WTC11 (cell line): ENCODE measurements at regions not wholly inside any gene's neighbourhood (a gene's known extent, or its start where the extent isn't known, plus 50 kb on each side); places are given as distances from the start of the nearest gene placed in this dataset.

Source experiments
- ATAC-seq: fragments of 200-7000 bp; cut with Tn5 transposase; 2 replicates; pipeline ENCODE4 v1.10.0; 2021; ENCODE audit warnings: mild to moderate bottlenecking, moderate library complexity
- CTCF ChIA-PET: fragments of 300-600 bp; sonication (Branson Sonifier 250); formaldehyde crosslinking; loops from one replicate; lab custom pipeline; 2021; ENCODE audit warnings: antibody characterized with exemption; lab: Charles Lee
- POLR2A ChIA-PET: fragments of 350-600 bp; sonication (Branson Sonifier 250); formaldehyde crosslinking; loops from one replicate; lab custom pipeline; 2021; ENCODE audit warnings: antibody characterized with exemption; lab: Charles Lee
- DNase-seq: peaks from one replicate; pipeline ENCODE4 v3.0.0; 2021; ENCODE audit warnings: low spot score
- H3K27ac Mint-ChIP-seq: 2 replicates; pipeline ENCODE4 v1.8.0; 2021; ENCODE audit warnings: mixed read lengths
- H3K27me3 Mint-ChIP-seq: 2 replicates; pipeline ENCODE4 v1.8.0; 2021; ENCODE audit warnings: low read depth, mild to moderate bottlenecking, moderate library complexity, mixed read lengths
- H3K36me3 Mint-ChIP-seq: 2 replicates; pipeline ENCODE4 v1.8.0; 2021; ENCODE audit warnings: mixed read lengths
- H3K4me1 Mint-ChIP-seq: 2 replicates; pipeline ENCODE4 v1.8.0; 2022; ENCODE audit warnings: mixed read lengths
- H3K4me3 Mint-ChIP-seq: 2 replicates; pipeline ENCODE4 v1.8.0; 2021; ENCODE audit warnings: mild to moderate bottlenecking, moderate library complexity, mixed read lengths
- H3K9me3 Mint-ChIP-seq: 2 replicates; pipeline ENCODE4 v1.8.0; 2021; ENCODE audit warnings: mixed read lengths
- AFF4 ChIP-seq: sonication (generic); formaldehyde crosslinking; IDR thresholded peaks from 2 replicates; pipeline ENCODE4 v1.8.1; 2023; ENCODE audit warnings: mild to moderate bottlenecking, missing genetic modification reagents, borderline replicate concordance
- AR ChIP-seq: fragments of 250-450 bp; sonication (Bioruptor Pico); IDR thresholded peaks from 2 replicates; pipeline ENCODE4 v1.9.0; 2021; ENCODE audit warnings: mild to moderate bottlenecking
- ARID4B ChIP-seq: sonication (generic); formaldehyde crosslinking; IDR thresholded peaks from 2 replicates; pipeline ENCODE4 v1.8.0; 2023; ENCODE audit warnings: missing genetic modification reagents, mild to moderate bottlenecking, borderline replicate concordance
- E2F4 ChIP-seq: sonication (generic); formaldehyde crosslinking; IDR thresholded peaks from 2 replicates; pipeline ENCODE4 v1.8.1; 2022; ENCODE audit warnings: low read depth, mild to moderate bottlenecking, moderate library complexity, missing genetic modification reagents, borderline replicate concordance
- ELF4 ChIP-seq: sonication (generic); formaldehyde crosslinking; IDR thresholded peaks from 2 replicates; pipeline ENCODE4 v1.8.1; 2022; ENCODE audit warnings: low read depth, mild to moderate bottlenecking, moderate library complexity, missing genetic modification reagents
- ESRRA ChIP-seq: sonication (generic); formaldehyde crosslinking; IDR thresholded peaks from 2 replicates; pipeline ENCODE4 v1.8.1; 2022; ENCODE audit warnings: mild to moderate bottlenecking, missing genetic modification reagents, borderline replicate concordance
- IRF2 ChIP-seq: sonication (generic); formaldehyde crosslinking; IDR thresholded peaks from 2 replicates; pipeline ENCODE4 v1.8.0; 2022; ENCODE audit warnings: low read depth, missing genetic modification reagents, borderline replicate concordance
- MAX ChIP-seq: sonication (generic); formaldehyde crosslinking; IDR thresholded peaks from 2 replicates; pipeline ENCODE4 v1.8.0; 2022; ENCODE audit warnings: mild to moderate bottlenecking, missing genetic modification reagents
- NFATC4 ChIP-seq: fragments of 250-450 bp; sonication (Bioruptor Pico); IDR thresholded peaks from 2 replicates; pipeline ENCODE4 v1.9.0; 2021; ENCODE audit warnings: mild to moderate bottlenecking
- NR1H2 ChIP-seq: sonication (generic); formaldehyde crosslinking; IDR thresholded peaks from 2 replicates; pipeline ENCODE4 v1.9.0; 2021; ENCODE audit warnings: mild to moderate bottlenecking, moderate library complexity, missing genetic modification reagents
- PREB ChIP-seq: sonication (generic); formaldehyde crosslinking; IDR thresholded peaks from 2 replicates; pipeline ENCODE4 v1.8.1; 2022; ENCODE audit warnings: mild to moderate bottlenecking, missing genetic modification reagents, moderate library complexity, borderline replicate concordance
- TEAD4 ChIP-seq: sonication (generic); formaldehyde crosslinking; IDR thresholded peaks from 2 replicates; pipeline ENCODE4 v1.8.0; 2022; ENCODE audit warnings: mild to moderate bottlenecking, missing genetic modification reagents
- ZNF121 ChIP-seq: sonication (generic); formaldehyde crosslinking; IDR thresholded peaks from 2 replicates; pipeline ENCODE4 v1.8.0; 2023; ENCODE audit warnings: missing genetic modification reagents
- ZNF425 ChIP-seq: fragments of 250-450 bp; sonication (Bioruptor Pico); conservative IDR thresholded peaks from 2 replicates; pipeline ENCODE4 v1.9.0; 2021; ENCODE audit warnings: mild to moderate bottlenecking
- ZNF512 ChIP-seq: sonication (generic); formaldehyde crosslinking; IDR thresholded peaks from 2 replicates; pipeline ENCODE4 v1.8.1; 2022; ENCODE audit warnings: missing genetic modification reagents, borderline replicate concordance

GRCh38 chr4:145351162-145351561 lies 130.5 kb upstream of the SMAD1 start (continued):
- TF ChIP-seq PREB (CRISPR knock-in tag) (no peak), NR1H2 (CRISPR knock-in tag) (no peak)

GRCh38 chr4:145348291-145348690 lies 133.4 kb upstream of the SMAD1 start:
- Mint-ChIP-seq H3K36me3 (no peaks in the 10 kb centered on the region), H3K9me3 (no peaks in the 10 kb centered on the region; the same call in 1 of the 2 replicates), H3K4me3 (no peak overlapping the region), H3K4me1 (peaks cover 5% of the 10 kb centered on the region)
- CTCF ChIA-PET = no interaction called here
- DNase-seq = no peak
- POLR2A ChIA-PET = no interaction called here
- no peak for TF ChIP-seq ZNF425
- TF ChIP-seq E2F4 (CRISPR knock-in tag) = no peak
- no peak for TF ChIP-seq TEAD4
- no peak for TF ChIP-seq AFF4 (CRISPR knock-in tag)
- TF ChIP-seq ZNF512 = no peak
- no peak for TF ChIP-seq AR (CRISPR knock-in tag)
- TF ChIP-seq ZNF121 (CRISPR knock-in tag) = no peak
- no peak for TF ChIP-seq ESRRA
- TF ChIP-seq, all 79 proteins: peak for 0
- no peak overlapping the region for H3K27ac Mint-ChIP-seq
- ATAC-seq = no peak
- H3K27me3 Mint-ChIP-seq = no peaks in the 10 kb centered on the region

- no peak for DNase-seq
- ATAC-seq = no peak
- CTCF ChIA-PET = no interaction called here
- POLR2A ChIA-PET = no interaction called here
- H3K27me3 Mint-ChIP-seq = no peaks in the 10 kb centered on the region
- H3K9me3 Mint-ChIP-seq = no peaks in the 10 kb centered on the region; the same call in 1 of the 2 replicates
- no peak overlapping the region for H3K4me3 Mint-ChIP-seq
- peaks cover 9% of the 10 kb centered on the region for H3K4me1 Mint-ChIP-seq
- no peaks in the 10 kb centered on the region for H3K36me3 Mint-ChIP-seq
- no peak overlapping the region for H3K27ac Mint-ChIP-seq
- TF ChIP-seq ELF4 (CRISPR knock-in tag) (no peak), ARID4B (CRISPR knock-in tag) (no peak), NFATC4 (no peak), IRF2 (CRISPR knock-in tag) (no peak), MAX (CRISPR knock-in tag) (no peak)
Observed at GRCh38 chr4:145347684-145348083, 134.0 kb upstream of the SMAD1 start.
